HL-60 (cell line): ENCODE measurements at regions not wholly inside any gene's neighbourhood (a gene's known extent, or its start where the extent isn't known, plus 50 kb on each side); places are given as distances from the start of the nearest gene placed in this dataset.

Source experiments
- DNase-seq, 2 experiments: peaks; one replicate each; pipeline ENCODE4 v3.0.0-alpha.2; 2010 to 2020; ENCODE audit warnings: low read depth in 1 of 2, low spot score in 1 of 2
- H3K27ac ChIP-seq: fragments of 250-450 bp; sonication (Bioruptor Pico); replicated peaks from 2 replicates; pipeline ENCODE4 v1.5.1; 2020; ENCODE audit warnings: mild to moderate bottlenecking, moderate library complexity
- H3K27me3 ChIP-seq: fragments of 250-450 bp; sonication (Bioruptor Pico); 2 replicates; pipeline ENCODE4 v1.5.1; 2021; ENCODE audit warnings: mild to moderate bottlenecking, moderate library complexity; ENCODE audit not compliant: insufficient read depth, poor library complexity, severe bottlenecking
- H3K4me3 ChIP-seq: replicated peaks from 2 replicates; pipeline ENCODE4 v1.5.1; 2011; ENCODE audit warnings: mild to moderate bottlenecking, control low read depth, low read length; ENCODE audit not compliant: insufficient read depth
- GABPA ChIP-seq: IDR thresholded peaks from 2 replicates; pipeline ENCODE4 v1.6.1; 2012; ENCODE audit warnings: low read depth
- POLR2AphosphoS5 ChIP-seq: IDR thresholded peaks from 2 replicates; pipeline ENCODE4 v1.6.1; 2012; ENCODE audit warnings: low read depth
- SPI1 ChIP-seq: IDR thresholded peaks from 2 replicates; pipeline ENCODE4 v1.6.1; 2012; ENCODE audit warnings: low read depth, mild to moderate bottlenecking, borderline replicate concordance
- TF ChIP-seq, protein P1 (sequence below): IDR thresholded peaks from 2 replicates; pipeline ENCODE4 v1.6.1; 2012; ENCODE audit warnings: low read depth; ENCODE audit not compliant: insufficient replicate concordance
- TF ChIP-seq, protein P2 (sequence below): IDR thresholded peaks from one replicate; pipeline ENCODE4 v1.5.1; 2011; ENCODE audit warnings: low read length, control low read depth, inconsistent platforms; ENCODE audit not compliant: insufficient read depth

DNA sequence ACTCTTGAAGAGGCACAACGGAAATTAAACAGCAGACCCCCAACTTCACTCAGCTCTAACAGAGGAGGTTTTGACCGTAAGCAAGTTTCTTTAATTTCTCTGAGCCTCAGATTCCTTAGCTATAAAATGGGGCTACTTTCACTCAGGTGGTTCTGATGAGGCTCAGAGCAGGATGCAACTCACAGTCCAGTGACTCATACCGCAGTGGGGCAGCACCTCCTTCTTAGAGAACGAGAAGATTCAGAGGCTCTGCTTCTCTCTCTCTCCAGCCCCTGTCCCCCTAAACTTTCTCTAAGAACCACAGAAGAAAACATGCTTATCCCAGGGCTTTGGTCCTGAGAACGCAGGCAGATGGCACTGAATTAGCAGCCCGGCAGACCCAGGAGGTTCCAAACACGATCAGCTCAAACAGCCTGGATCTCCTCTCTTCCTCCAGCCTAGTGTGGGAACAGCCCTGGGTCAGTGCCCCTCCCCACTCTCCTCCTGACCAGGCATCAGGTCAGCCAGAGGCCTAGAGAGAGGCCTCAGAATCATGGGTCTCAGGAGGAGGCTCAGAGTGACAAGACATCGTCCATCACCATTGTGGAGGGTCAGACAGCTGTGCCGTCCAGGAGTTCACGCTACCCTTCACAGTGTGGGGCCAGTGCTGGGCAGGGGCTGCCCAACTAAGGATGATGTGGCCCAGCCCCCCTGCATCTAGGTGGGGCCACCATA lies 433.0 kb downstream of the PTPRU start:
- DNase-seq, result no peak
- H3K27me3 ChIP-seq, result no peaks in the 10 kb centered on the region
- H3K27ac ChIP-seq, result no peak overlapping the region
- no peak for TF ChIP-seq SPI1
- TF ChIP-seq GABPA, result no peak
- no peak for TF ChIP-seq POLR2AphosphoS5
- TF ChIP-seq, protein P1, sequence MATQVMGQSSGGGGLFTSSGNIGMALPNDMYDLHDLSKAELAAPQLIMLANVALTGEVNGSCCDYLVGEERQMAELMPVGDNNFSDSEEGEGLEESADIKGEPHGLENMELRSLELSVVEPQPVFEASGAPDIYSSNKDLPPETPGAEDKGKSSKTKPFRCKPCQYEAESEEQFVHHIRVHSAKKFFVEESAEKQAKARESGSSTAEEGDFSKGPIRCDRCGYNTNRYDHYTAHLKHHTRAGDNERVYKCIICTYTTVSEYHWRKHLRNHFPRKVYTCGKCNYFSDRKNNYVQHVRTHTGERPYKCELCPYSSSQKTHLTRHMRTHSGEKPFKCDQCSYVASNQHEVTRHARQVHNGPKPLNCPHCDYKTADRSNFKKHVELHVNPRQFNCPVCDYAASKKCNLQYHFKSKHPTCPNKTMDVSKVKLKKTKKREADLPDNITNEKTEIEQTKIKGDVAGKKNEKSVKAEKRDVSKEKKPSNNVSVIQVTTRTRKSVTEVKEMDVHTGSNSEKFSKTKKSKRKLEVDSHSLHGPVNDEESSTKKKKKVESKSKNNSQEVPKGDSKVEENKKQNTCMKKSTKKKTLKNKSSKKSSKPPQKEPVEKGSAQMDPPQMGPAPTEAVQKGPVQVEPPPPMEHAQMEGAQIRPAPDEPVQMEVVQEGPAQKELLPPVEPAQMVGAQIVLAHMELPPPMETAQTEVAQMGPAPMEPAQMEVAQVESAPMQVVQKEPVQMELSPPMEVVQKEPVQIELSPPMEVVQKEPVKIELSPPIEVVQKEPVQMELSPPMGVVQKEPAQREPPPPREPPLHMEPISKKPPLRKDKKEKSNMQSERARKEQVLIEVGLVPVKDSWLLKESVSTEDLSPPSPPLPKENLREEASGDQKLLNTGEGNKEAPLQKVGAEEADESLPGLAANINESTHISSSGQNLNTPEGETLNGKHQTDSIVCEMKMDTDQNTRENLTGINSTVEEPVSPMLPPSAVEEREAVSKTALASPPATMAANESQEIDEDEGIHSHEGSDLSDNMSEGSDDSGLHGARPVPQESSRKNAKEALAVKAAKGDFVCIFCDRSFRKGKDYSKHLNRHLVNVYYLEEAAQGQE, result no peak
- TF ChIP-seq, protein P2, sequence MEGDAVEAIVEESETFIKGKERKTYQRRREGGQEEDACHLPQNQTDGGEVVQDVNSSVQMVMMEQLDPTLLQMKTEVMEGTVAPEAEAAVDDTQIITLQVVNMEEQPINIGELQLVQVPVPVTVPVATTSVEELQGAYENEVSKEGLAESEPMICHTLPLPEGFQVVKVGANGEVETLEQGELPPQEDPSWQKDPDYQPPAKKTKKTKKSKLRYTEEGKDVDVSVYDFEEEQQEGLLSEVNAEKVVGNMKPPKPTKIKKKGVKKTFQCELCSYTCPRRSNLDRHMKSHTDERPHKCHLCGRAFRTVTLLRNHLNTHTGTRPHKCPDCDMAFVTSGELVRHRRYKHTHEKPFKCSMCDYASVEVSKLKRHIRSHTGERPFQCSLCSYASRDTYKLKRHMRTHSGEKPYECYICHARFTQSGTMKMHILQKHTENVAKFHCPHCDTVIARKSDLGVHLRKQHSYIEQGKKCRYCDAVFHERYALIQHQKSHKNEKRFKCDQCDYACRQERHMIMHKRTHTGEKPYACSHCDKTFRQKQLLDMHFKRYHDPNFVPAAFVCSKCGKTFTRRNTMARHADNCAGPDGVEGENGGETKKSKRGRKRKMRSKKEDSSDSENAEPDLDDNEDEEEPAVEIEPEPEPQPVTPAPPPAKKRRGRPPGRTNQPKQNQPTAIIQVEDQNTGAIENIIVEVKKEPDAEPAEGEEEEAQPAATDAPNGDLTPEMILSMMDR, result no peak
- no peak overlapping the region for H3K4me3 ChIP-seq

DNA sequence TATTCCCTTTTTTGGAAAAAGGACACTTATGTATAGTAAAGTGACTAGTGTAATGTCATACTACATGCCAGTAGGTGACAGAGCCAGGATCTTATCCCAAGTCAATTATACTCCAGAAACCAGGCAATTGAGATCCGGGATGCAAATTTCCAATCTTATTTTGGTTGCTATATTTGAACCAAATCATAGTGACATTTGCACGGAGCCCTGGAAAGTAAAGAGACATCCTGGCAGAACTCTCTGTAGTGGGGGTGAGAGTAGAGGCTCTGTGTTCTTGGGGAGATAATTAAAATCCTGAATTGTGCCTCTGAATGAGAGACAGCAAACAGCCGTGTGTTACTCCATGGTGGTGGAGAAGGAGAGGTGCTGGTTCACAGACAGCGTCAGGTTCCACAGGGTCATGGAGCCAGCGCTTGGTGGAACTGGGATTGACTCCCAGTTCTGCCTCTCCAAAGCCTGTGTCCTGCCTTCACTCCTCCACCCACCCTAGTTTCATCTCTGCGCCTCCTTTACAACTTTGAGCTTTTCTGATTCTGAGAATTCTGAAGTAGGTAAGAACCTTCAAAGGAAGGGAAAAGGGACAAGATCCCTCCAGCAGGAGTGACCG lies 432.3 kb downstream of the PTPRU start:
- H3K4me3 ChIP-seq, result no peak overlapping the region
- no peak overlapping the region for H3K27ac ChIP-seq
- DNase-seq, result no peak
- no peaks in the 10 kb centered on the region for H3K27me3 ChIP-seq
- TF ChIP-seq, protein P1, result no peak
- TF ChIP-seq, protein P2, result no peak
- TF ChIP-seq GABPA (no peak), POLR2AphosphoS5 (no peak), SPI1 (no peak)

DNA sequence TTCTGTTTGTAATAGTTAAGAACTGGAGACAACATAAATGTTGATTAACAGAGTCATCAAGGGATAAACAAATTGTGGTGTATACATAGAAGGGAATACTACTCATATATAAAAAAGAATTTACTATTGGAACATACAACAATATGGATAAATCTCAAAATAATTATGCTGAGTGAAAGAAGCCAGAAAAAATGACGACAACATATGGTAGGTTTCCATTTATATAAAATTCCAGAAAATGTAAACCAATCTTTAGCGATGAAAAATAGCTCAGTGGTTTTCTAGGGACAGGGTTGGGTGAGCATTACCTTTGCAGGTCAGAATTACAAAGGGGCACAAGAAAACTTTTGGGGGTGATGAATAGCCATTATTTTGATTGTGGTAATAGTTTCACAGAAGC lies 431.6 kb downstream of the PTPRU start:
- TF ChIP-seq GABPA (no peak), SPI1 (no peak)
- TF ChIP-seq, protein P2, result no peak
- TF ChIP-seq, protein P1, result no peak
- Histone ChIP-seq H3K4me3 (no peak overlapping the region), H3K27me3 (no peaks in the 10 kb centered on the region), H3K27ac (no peak overlapping the region)
- DNase-seq, result no peak
